GM12864 (cell line): ENCODE measurements at regions not wholly inside any gene's neighbourhood (a gene's known extent, or its start where the extent isn't known, plus 50 kb on each side); places are given as distances from the start of the nearest gene placed in this dataset.

Experiments used
- DNase-seq: peaks from one replicate; pipeline ENCODE4 v3.0.0-alpha.2; 2011; ENCODE audit warnings: low read depth
- H3K4me3 ChIP-seq: 2 replicates; pipeline ENCODE4 v1.5.1; 2011; ENCODE audit warnings: mild to moderate bottlenecking, low read depth, low read length, control low read depth
- CTCF ChIP-seq: IDR thresholded peaks from 2 replicates; pipeline ENCODE4 v1.5.1; 2011; ENCODE audit warnings: low read depth, mild to moderate bottlenecking, moderate library complexity, low read length, control low read depth, inconsistent platforms; ENCODE audit errors: missing control alignments

DNA sequence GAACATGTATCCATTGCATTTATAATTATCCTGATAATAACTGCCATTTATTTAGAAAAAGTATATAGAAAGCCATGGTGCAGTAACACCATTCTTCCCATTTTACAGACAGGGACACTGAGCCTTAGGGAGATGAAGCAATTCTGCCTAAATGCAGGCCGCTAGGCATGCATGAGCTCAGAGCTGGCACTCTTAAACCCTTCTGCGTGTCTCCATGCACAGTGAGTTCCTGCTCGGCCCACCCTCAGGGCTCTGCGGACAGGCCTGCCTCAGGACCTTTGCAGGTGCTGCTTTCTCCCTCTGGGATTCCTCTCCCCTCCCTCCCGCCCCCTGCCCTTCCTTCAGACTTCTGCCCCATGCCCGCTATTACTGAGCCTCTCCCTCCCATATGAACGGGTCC, 54.3 kb upstream of the WSB1 start:
- TF ChIP-seq CTCF: no peak
- no peak for DNase-seq
- H3K4me3 ChIP-seq: no peak overlapping the region

GRCh38 chr17:27240086-27240801, 53.7 kb upstream of the WSB1 start:
- no peak for DNase-seq
- TF ChIP-seq CTCF: no peak
- H3K4me3 ChIP-seq: no peak overlapping the region

DNA sequence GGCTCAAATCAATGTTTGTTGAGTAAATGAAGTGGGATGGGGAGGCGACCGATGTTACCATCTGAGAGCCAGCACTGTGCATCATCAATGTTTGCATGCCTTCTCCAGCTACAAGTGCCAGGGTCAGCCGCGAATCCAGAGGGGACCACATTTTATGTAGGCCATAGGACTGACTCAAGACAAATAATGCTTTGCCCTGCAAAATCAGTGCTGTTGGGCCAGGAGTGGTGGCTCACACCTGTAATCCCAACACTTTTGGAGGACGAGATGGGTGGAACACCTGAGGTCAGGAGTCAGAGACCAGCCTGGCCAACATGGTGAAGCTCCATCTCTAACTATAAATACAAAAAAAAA, 53.1 kb upstream of the WSB1 start:
- no peak for DNase-seq
- H3K4me3 ChIP-seq: no peak overlapping the region
- TF ChIP-seq CTCF: no peak

DNA sequence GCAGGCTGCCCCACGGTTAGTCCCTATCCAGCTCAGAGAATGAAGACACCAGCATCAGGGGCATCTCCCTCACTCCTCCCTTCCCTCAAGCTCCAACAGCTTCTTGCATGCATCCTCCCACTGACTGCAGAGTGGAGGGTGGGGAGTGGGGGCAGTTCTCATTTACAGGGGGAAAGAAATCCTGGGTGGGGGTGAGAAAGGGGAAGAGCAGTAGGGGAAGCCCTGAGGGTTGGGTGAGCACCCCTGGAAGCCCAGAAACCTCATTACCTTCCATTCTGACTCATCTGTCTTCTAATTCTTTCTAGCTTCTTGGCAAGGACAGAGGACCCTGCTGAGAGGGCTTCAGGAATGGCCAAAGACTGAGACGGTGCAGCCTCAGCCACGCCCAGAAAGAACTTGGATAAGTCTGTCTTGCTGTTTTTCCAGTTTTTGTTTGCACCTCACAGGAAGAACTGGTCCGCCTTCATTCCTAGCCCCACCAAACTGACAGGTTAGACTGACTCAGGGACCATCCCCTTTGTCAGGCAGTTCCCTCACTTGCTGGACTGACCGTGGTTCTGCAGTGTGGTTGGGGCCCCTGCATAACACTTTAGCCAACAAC, 52.5 kb upstream of the WSB1 start:
- H3K4me3 ChIP-seq: no peak overlapping the region
- no peak for DNase-seq
- TF ChIP-seq CTCF: no peak

- no peak for TF ChIP-seq CTCF
- no peak for DNase-seq
Observed at GRCh38 chr17:27242951-27243350, 51.0 kb upstream of the WSB1 start.

GRCh38 chr17:27244011-27244410, 49.9 kb upstream of the WSB1 start:
- no peak overlapping the region for H3K4me3 ChIP-seq
- no peak for DNase-seq
- no peak for TF ChIP-seq CTCF

More at GRCh38 chr17:27242951-27243350, 51.0 kb upstream of the WSB1 start:
- H3K4me3 ChIP-seq: no peak overlapping the region
